22Rv1 (cell line): ENCODE measurements at regions not wholly inside any gene's neighbourhood (a gene's known extent, or its start where the extent isn't known, plus 50 kb on each side); places are given as distances from the start of the nearest gene placed in this dataset.
"Not testable (repeated sequence)": the region's sequence is repeated elsewhere in the genome, so short reads cannot be mapped to it uniquely, and the experiment has no call there.

ENCODE experiments used
- CTCF ChIP-seq: fragments of 450-650 bp; IDR thresholded peaks from 2 replicates; pipeline ENCODE4 v1.5.1; 2017; ENCODE audit warnings: mild to moderate bottlenecking
- ZFX ChIP-seq: fragments of 450-650 bp; IDR thresholded peaks from 2 replicates; pipeline ENCODE4 v1.6.1; 2017; ENCODE audit warnings: antibody characterized with exemption, borderline replicate concordance

DNA sequence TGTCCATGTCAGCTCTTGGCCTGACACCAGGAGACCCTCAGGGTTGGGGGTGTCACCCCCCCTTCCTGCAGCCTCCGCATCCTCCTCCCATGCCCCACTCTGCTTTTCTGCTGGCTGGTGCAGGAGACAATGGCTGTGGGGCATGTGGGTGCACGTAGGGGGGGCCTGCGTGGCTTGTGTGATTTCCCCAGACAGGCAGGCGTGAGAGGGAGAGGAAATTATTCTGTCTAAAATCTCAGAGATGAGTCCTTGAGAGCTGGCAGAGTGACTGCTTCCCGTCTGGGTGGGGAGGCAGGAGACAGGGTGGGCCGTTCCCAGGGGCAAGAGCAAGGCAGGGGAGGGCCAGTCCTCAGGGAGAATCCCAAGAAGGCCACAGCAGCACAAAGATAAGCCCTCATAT is 173.2 kb downstream of the TRIM43 start:
- not testable (repeated sequence) for TF ChIP-seq CTCF, ZFX
